ENCODE measurements at regions not wholly inside any gene's neighbourhood (a gene's known extent, or its start where the extent isn't known, plus 50 kb on each side); places are given as distances from the start of the nearest gene placed in this dataset.
"Not testable (repeated sequence)": the region's sequence is repeated elsewhere in the genome, so short reads cannot be mapped to it uniquely, and the experiment has no call there.

DNA sequence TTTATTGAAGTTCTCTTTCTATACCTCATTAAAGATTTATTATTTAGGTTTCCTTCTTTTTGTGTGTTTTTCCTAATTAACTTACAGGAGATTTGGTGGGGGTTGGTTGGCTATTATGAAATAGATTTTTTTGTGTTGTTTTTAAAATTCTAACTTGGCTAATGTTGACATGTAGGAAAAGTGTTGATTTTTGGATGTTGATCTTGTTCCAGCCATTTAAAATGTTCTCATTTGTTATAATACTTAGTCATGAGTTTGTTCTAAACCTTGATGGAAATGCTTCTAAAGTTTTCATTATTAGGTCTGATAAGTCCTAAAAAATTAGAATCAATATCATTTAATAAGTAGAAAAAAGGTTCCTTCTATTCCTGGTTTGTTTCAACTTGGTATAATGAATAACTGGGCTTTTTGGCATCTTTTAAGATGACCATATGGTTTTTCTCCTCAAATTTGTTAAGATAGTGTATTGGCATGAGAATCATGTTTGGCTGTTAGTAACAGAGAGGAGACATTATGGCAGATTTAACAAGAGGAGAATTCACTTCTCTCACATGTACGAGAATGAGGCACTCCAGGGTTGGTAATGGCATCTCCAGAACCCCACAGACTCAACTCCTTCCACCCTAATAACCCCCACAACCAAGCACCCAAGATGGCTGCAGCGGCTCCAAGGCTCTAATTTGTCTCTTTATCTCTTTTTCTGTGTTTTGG is 104.1 kb downstream of the ARHGAP11B start:
- peaks cover 31% of the 10 kb centered on the region for H3K36me3 ChIP-seq

GRCh38 chr15:30730633-30731032 is 104.7 kb downstream of the ARHGAP11B start:
- H3K36me3 ChIP-seq = peaks cover 32% of the 10 kb centered on the region
- not testable (repeated sequence) for H3K27me3 ChIP-seq; H3K9me3 ChIP-seq; H3K27ac ChIP-seq; H3K4me3 ChIP-seq (ENCODE audit: low read depth in 1 of 2, low read length in 1 of 2); H3K4me1 ChIP-seq (ENCODE audit: control insufficient read depth in 1 of 2, insufficient read depth in 1 of 2, low read depth in 1 of 2, low read length in 1 of 2)

More for the DNA sequence above, 104.1 kb downstream of the ARHGAP11B start:
- H3K4me1 ChIP-seq (ENCODE audit: control insufficient read depth in 1 of 2, insufficient read depth in 1 of 2, low read depth in 1 of 2, low read length in 1 of 2); H3K9me3 ChIP-seq; H3K27ac ChIP-seq; H3K4me3 ChIP-seq (ENCODE audit: low read depth in 1 of 2, low read length in 1 of 2); H3K27me3 ChIP-seq: not testable (repeated sequence)

GRCh38 chr15:30732100-30732499 is 106.2 kb downstream of the ARHGAP11B start:
- not testable (repeated sequence) for H3K4me3 ChIP-seq (ENCODE audit: low read depth in 1 of 2, low read length in 1 of 2); H3K27me3 ChIP-seq; H3K4me1 ChIP-seq (ENCODE audit: control insufficient read depth in 1 of 2, insufficient read depth in 1 of 2, low read depth in 1 of 2, low read length in 1 of 2); H3K9me3 ChIP-seq; H3K27ac ChIP-seq
- H3K36me3 ChIP-seq = peaks cover 36% of the 10 kb centered on the region

GRCh38 chr15:30735884-30736564 is 110.1 kb downstream of the ARHGAP11B start:
- H3K9me3 ChIP-seq; H3K4me1 ChIP-seq (ENCODE audit: control insufficient read depth in 1 of 2, insufficient read depth in 1 of 2, low read depth in 1 of 2, low read length in 1 of 2); H3K4me3 ChIP-seq (ENCODE audit: low read depth in 1 of 2, low read length in 1 of 2); H3K27ac ChIP-seq; H3K27me3 ChIP-seq: not testable (repeated sequence)
- peaks cover 31% of the 10 kb centered on the region for H3K36me3 ChIP-seq

- not testable (repeated sequence) for H3K27me3 ChIP-seq; H3K4me1 ChIP-seq (ENCODE audit: control insufficient read depth in 1 of 2, insufficient read depth in 1 of 2, low read depth in 1 of 2, low read length in 1 of 2)
These were observed 116.9 kb downstream of the ARHGAP11B start for GRCh38 chr15:30742796-30743195.

GRCh38 chr15:30749048-30749447 is 123.1 kb downstream of the ARHGAP11B start:
- H3K9me3 ChIP-seq; H3K4me1 ChIP-seq (ENCODE audit: control insufficient read depth in 1 of 2, insufficient read depth in 1 of 2, low read depth in 1 of 2, low read length in 1 of 2); H3K27ac ChIP-seq; H3K4me3 ChIP-seq (ENCODE audit: low read depth in 1 of 2, low read length in 1 of 2); H3K27me3 ChIP-seq: not testable (repeated sequence)
- peaks cover 37% of the 10 kb centered on the region for H3K36me3 ChIP-seq

More at GRCh38 chr15:30742796-30743195, 116.9 kb downstream of the ARHGAP11B start:
- H3K4me3 ChIP-seq (ENCODE audit: low read depth in 1 of 2, low read length in 1 of 2); H3K9me3 ChIP-seq; H3K27ac ChIP-seq: not testable (repeated sequence)
- H3K36me3 ChIP-seq = peaks cover 29% of the 10 kb centered on the region

DNA sequence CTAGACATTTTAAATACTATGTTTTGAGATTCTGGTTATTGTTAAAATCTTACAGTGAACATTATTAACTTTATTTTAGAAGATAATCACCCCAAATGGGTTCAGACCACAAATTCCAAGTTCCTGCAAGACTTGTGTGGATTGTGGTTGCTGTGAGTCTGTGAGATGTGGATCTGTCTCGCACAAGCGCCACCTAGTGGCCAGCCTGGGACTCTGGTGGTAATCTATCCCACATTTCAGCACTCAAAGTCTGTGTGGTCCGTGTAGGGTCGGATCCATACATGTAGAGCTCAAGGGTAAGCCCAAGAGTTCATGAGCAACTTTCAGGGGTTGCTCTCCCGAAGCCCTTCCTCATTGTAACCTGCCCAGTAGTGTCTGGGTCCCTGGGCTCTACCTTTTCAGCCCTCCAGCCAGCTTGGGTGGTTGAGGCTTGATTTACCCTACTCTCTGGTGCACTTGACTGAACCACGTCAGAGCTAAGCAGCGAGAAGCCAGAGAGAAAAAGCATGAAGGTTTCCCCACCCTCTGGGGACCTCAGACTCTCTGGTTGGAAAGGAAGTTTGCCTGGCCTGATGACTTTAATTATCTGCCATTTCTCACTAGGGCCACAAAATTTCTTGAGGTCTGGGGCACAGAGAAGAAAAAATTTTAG is 129.2 kb downstream of the ARHGAP11B start:
- not testable (repeated sequence) for H3K4me1 ChIP-seq (ENCODE audit: control insufficient read depth in 1 of 2, insufficient read depth in 1 of 2, low read depth in 1 of 2, low read length in 1 of 2); H3K9me3 ChIP-seq; H3K4me3 ChIP-seq (ENCODE audit: low read depth in 1 of 2, low read length in 1 of 2); H3K27ac ChIP-seq; H3K27me3 ChIP-seq
- H3K36me3 ChIP-seq = peaks cover 24% of the 10 kb centered on the region
- TF ChIP-seq CTCF (IDR thresholded peaks at IDR 0.05) = peak; percentile 44

GRCh38 chr15:30760633-30761032 is 134.7 kb downstream of the ARHGAP11B start:
- not testable (repeated sequence) for H3K4me3 ChIP-seq (ENCODE audit: low read depth in 1 of 2, low read length in 1 of 2); H3K27ac ChIP-seq; H3K4me1 ChIP-seq (ENCODE audit: control insufficient read depth in 1 of 2, insufficient read depth in 1 of 2, low read depth in 1 of 2, low read length in 1 of 2); H3K9me3 ChIP-seq; H3K27me3 ChIP-seq
- peaks cover 31% of the 10 kb centered on the region for H3K36me3 ChIP-seq

DNA sequence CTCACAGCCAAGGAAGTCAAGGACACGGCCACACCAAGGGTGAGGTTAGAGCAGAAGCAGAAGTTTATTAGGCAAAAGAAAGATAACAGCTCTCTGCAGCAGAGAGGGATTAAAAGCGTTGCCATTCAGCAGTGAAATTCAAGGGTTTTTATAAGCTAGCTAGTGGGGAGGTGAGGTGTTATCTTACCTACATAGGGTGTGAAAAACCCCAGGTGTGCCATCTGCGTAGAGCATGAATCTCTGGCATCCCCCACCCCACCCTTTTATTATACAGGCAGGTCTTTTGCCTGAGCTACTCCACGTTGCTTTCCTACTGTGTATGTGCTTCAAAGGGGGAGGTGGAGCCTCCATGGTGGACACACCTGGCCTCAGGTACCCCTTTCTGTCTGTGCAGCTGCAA is 135.4 kb downstream of the ARHGAP11B start:
- H3K4me1 ChIP-seq (ENCODE audit: control insufficient read depth in 1 of 2, insufficient read depth in 1 of 2, low read depth in 1 of 2, low read length in 1 of 2) = not testable (repeated sequence)

GRCh38 chr15:30769390-30770124 is 134.2 kb upstream of the FAN1 start:
- H3K4me1 ChIP-seq (ENCODE audit: control insufficient read depth in 1 of 2, insufficient read depth in 1 of 2, low read depth in 1 of 2, low read length in 1 of 2); H3K27ac ChIP-seq; H3K4me3 ChIP-seq (ENCODE audit: low read depth in 1 of 2, low read length in 1 of 2); H3K27me3 ChIP-seq; H3K9me3 ChIP-seq: not testable (repeated sequence)
- peaks cover 33% of the 10 kb centered on the region for H3K36me3 ChIP-seq

More for the DNA sequence above, 135.4 kb downstream of the ARHGAP11B start:
- H3K9me3 ChIP-seq; H3K27ac ChIP-seq; H3K4me3 ChIP-seq (ENCODE audit: low read depth in 1 of 2, low read length in 1 of 2); H3K27me3 ChIP-seq: not testable (repeated sequence)
- H3K36me3 ChIP-seq = peaks cover 24% of the 10 kb centered on the region
